IMR-90 (cell line): ENCODE measurements at regions not wholly inside any gene's neighbourhood (a gene's known extent, or its start where the extent isn't known, plus 50 kb on each side); places are given as distances from the start of the nearest gene placed in this dataset.

Experiments used
- BHLHE40 ChIP-seq: fragments of 150-350 bp; IDR thresholded peaks from 2 replicates; pipeline ENCODE4 v1.6.1; 2016; ENCODE audit warnings: mild to moderate bottlenecking, low read depth, low read length
- CEBPB ChIP-seq: IDR thresholded peaks from 2 replicates; pipeline ENCODE4 v1.6.1; 2012; ENCODE audit warnings: low read depth, low read length, improper control_type of control experiment
- FOS ChIP-seq: fragments of 150-350 bp; IDR thresholded peaks from 2 replicates; pipeline ENCODE4 v1.6.1; 2016; ENCODE audit warnings: low read depth, low read length
- MAFK ChIP-seq: IDR thresholded peaks from 2 replicates; pipeline ENCODE4 v1.6.1; 2012; ENCODE audit warnings: low read depth, low read length, improper control_type of control experiment
- MAZ ChIP-seq: IDR thresholded peaks from 2 replicates; pipeline ENCODE4 v1.6.1; 2012; ENCODE audit warnings: low read depth, mild to moderate bottlenecking, low read length, improper control_type of control experiment, moderate library complexity, borderline replicate concordance
- MXI1 ChIP-seq: IDR thresholded peaks from 2 replicates; pipeline ENCODE4 v1.6.1; 2012; ENCODE audit warnings: low read depth, mild to moderate bottlenecking, low read length, moderate library complexity, borderline replicate concordance
- NFE2L2 ChIP-seq: fragments of 150-350 bp; IDR thresholded peaks from 2 replicates; pipeline ENCODE4 v1.6.1; 2016; ENCODE audit warnings: low read depth, mild to moderate bottlenecking, low read length
- POLR2A ChIP-seq: IDR thresholded peaks from 2 replicates; pipeline ENCODE4 v1.6.1; 2012; ENCODE audit warnings: mild to moderate bottlenecking, low read depth, low read length
- RAD21 ChIP-seq: IDR thresholded peaks from 2 replicates; pipeline ENCODE4 v1.6.1; 2012; ENCODE audit warnings: low read length, improper control_type of control experiment
- RCOR1 ChIP-seq: IDR thresholded peaks from 2 replicates; pipeline ENCODE4 v1.6.1; 2012; ENCODE audit warnings: mild to moderate bottlenecking, low read length, improper control_type of control experiment; ENCODE audit not compliant: insufficient replicate concordance
- TF ChIP-seq, protein P1 (sequence below): conservative IDR thresholded peaks from 2 replicates; pipeline ENCODE4 v1.5.1; 2012; ENCODE audit warnings: mild to moderate bottlenecking, low read depth, low read length, improper control_type of control experiment
- TF ChIP-seq, protein P2 (sequence below): fragments of 150-350 bp; IDR thresholded peaks from 2 replicates; pipeline ENCODE4 v1.6.1; 2017; ENCODE audit warnings: mild to moderate bottlenecking, antibody characterized with exemption, low read length, low read depth

DNA sequence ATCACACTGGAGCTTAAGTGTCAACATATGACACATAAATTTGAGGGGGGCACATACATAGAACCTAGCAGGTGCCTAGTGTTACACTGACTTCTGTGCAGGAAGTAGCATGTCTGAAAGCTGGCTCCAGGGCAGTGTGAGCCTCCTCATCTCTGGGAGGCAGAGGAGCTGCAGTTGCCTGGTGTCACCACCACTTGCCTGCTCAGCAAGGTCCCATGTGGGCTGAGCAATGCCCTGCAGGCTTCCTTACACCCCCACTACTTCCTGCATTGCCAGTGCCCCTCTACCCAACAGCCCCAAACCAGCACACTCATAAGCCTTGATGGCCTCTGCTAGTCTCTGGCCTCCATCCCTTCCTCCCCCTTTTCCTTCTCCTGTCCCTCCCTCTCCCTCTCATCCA, 165.8 kb downstream of the BUD13 start:
- TF ChIP-seq, protein P1, sequence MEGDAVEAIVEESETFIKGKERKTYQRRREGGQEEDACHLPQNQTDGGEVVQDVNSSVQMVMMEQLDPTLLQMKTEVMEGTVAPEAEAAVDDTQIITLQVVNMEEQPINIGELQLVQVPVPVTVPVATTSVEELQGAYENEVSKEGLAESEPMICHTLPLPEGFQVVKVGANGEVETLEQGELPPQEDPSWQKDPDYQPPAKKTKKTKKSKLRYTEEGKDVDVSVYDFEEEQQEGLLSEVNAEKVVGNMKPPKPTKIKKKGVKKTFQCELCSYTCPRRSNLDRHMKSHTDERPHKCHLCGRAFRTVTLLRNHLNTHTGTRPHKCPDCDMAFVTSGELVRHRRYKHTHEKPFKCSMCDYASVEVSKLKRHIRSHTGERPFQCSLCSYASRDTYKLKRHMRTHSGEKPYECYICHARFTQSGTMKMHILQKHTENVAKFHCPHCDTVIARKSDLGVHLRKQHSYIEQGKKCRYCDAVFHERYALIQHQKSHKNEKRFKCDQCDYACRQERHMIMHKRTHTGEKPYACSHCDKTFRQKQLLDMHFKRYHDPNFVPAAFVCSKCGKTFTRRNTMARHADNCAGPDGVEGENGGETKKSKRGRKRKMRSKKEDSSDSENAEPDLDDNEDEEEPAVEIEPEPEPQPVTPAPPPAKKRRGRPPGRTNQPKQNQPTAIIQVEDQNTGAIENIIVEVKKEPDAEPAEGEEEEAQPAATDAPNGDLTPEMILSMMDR, result no peak
- TF ChIP-seq CEBPB, result no peak
- TF ChIP-seq RCOR1, result no peak
- TF ChIP-seq, protein P2, sequence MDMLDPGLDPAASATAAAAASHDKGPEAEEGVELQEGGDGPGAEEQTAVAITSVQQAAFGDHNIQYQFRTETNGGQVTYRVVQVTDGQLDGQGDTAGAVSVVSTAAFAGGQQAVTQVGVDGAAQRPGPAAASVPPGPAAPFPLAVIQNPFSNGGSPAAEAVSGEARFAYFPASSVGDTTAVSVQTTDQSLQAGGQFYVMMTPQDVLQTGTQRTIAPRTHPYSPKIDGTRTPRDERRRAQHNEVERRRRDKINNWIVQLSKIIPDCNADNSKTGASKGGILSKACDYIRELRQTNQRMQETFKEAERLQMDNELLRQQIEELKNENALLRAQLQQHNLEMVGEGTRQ, result no peak
- no peak for TF ChIP-seq POLR2A
- no peak for TF ChIP-seq NFE2L2
- TF ChIP-seq MAZ, result no peak
- no peak for TF ChIP-seq RAD21
- no peak for TF ChIP-seq MXI1
- no peak for TF ChIP-seq BHLHE40
- no peak for TF ChIP-seq MAFK
- no peak for TF ChIP-seq FOS
